Astrocyte (in vitro differentiated cells and primary cell): ENCODE measurements at regions not wholly inside any gene's neighbourhood (a gene's known extent, or its start where the extent isn't known, plus 50 kb on each side); places are given as distances from the start of the nearest gene placed in this dataset.

ENCODE experiments used
- DNase-seq: peaks from one replicate; pipeline ENCODE4 v3.0.0-alpha.2; 2010; ENCODE audit warnings: low read depth
- FAIRE-seq: peaks from 2 replicates; lab custom pipeline; 2011; peaks lifted over from hg19 to GRCh38; lab: Jason Lieb, UNC
- H2AFZ ChIP-seq: 2 replicates; pipeline ENCODE4 v1.6.0; 2012; ENCODE audit warnings: low read depth, low read length, inconsistent platforms
- H3K27ac ChIP-seq: 2 replicates; pipeline ENCODE4 v1.5.1; 2011; ENCODE audit warnings: low read depth, low read length, inconsistent platforms
- H3K27me3 ChIP-seq: 2 replicates; pipeline ENCODE4 v1.6.0; 2011; ENCODE audit warnings: low read length, inconsistent platforms; ENCODE audit not compliant: insufficient read depth
- H3K36me3 ChIP-seq: 2 replicates; pipeline ENCODE4 v1.5.1; 2011; ENCODE audit warnings: low read length, inconsistent platforms; ENCODE audit not compliant: insufficient read depth
- H3K4me1 ChIP-seq: 2 replicates; pipeline ENCODE4 v1.5.1; 2011; ENCODE audit warnings: low read length, inconsistent platforms; ENCODE audit not compliant: insufficient read depth
- H3K4me2 ChIP-seq: 2 replicates; pipeline ENCODE4 v1.6.0; 2012; ENCODE audit warnings: low read length, inconsistent platforms
- H3K4me3 ChIP-seq: 2 replicates; pipeline ENCODE4 v1.5.1; 2011; ENCODE audit warnings: low read depth, mild to moderate bottlenecking, low read length, inconsistent platforms; ENCODE audit not compliant: insufficient read depth
- H3K79me2 ChIP-seq: 2 replicates; pipeline ENCODE4 v1.6.0; 2012; ENCODE audit warnings: mild to moderate bottlenecking, low read length, inconsistent platforms; ENCODE audit not compliant: insufficient read depth
- H3K9ac ChIP-seq: 2 replicates; pipeline ENCODE4 v1.6.0; 2012; ENCODE audit warnings: mild to moderate bottlenecking, low read length, inconsistent platforms
- H3K9me3 ChIP-seq: 2 replicates; pipeline ENCODE4 v1.5.1; 2012; ENCODE audit warnings: low read depth, mild to moderate bottlenecking, low read length, inconsistent platforms; ENCODE audit not compliant: insufficient read depth
- H4K20me1 ChIP-seq: 2 replicates; pipeline ENCODE4 v1.6.0; 2012; ENCODE audit warnings: low read length, inconsistent platforms; ENCODE audit not compliant: insufficient read depth
- H3K27ac Mint-ChIP-seq: one replicate; pipeline ENCODE4 v1.8.0; 2021; ENCODE audit warnings: mild to moderate bottlenecking, mixed read lengths; ENCODE audit not compliant: unreplicated experiment
- H3K27me3 Mint-ChIP-seq: one replicate; pipeline ENCODE4 v1.8.0; 2021; ENCODE audit warnings: low read depth, mixed read lengths; ENCODE audit not compliant: unreplicated experiment
- H3K36me3 Mint-ChIP-seq: one replicate; pipeline ENCODE4 v1.8.0; 2021; ENCODE audit warnings: low read depth, mixed read lengths; ENCODE audit not compliant: unreplicated experiment
- H3K4me1 Mint-ChIP-seq: one replicate; pipeline ENCODE4 v1.8.0; 2021; ENCODE audit warnings: low read depth, mixed read lengths; ENCODE audit not compliant: unreplicated experiment
- H3K4me3 Mint-ChIP-seq: one replicate; pipeline ENCODE4 v1.8.0; 2021; ENCODE audit warnings: mild to moderate bottlenecking, moderate library complexity, mixed read lengths; ENCODE audit not compliant: unreplicated experiment
- H3K9me3 Mint-ChIP-seq: one replicate; pipeline ENCODE4 v1.8.0; 2021; ENCODE audit warnings: mild to moderate bottlenecking, mixed read lengths; ENCODE audit not compliant: unreplicated experiment
- EZH2 ChIP-seq: IDR thresholded peaks from 2 replicates; pipeline ENCODE4 v1.6.1; 2012; ENCODE audit warnings: mild to moderate bottlenecking, low read length, inconsistent platforms; ENCODE audit not compliant: insufficient read depth
- TF ChIP-seq, protein P1 (sequence below): IDR thresholded peaks from 2 replicates; pipeline ENCODE4 v1.5.1; 2011; ENCODE audit warnings: low read depth, mild to moderate bottlenecking, inconsistent platforms, low read length, moderate library complexity; ENCODE audit not compliant: insufficient read depth

DNA sequence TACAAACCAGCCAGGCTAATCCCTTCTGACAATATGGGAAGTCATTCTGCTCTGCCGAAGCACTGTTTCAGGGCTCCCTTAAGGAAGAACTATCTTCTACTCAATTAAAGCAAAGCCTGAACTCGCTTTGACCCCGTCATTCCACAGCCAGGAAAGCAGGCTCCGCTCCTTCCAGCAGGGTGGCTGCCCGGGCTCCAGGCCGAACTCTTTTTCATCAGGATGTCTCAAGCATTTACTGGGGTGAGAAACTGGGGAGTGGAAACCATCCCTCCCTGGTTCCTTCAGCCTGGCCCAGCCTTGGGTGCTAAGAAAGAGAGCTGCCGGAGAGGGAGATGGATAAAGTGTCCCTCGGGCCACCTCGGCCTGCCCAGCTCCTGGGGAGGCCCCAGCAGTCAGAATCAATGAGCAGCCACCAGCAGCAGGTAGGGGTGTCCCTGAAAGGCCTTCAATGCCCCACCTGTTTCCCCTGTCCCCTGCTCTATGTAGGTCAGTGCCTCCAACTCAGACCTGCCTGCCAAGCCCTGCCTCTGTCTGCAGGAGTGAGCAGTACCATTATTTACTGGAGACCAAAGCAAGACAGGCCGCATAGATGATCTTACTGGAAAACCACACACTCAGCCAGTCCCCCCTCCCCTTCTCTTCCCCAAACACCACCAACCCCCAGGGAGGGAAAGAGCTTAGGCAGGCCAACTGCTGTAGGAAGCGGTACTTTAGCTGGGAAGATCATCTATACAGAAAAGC, 225.6 kb upstream of the TLE3 start:
- Histone ChIP-seq H3K9ac (no peak overlapping the region), H3K4me2 (no peak overlapping the region), H3K4me1 (peaks cover 25% of the 10 kb centered on the region), H3K27ac (no peak overlapping the region), H2AFZ (no peak overlapping the region), H3K9me3 (no peaks in the 10 kb centered on the region), H3K4me3 (no peak overlapping the region), H3K36me3 (no peaks in the 10 kb centered on the region), H4K20me1 (no peaks in the 10 kb centered on the region), H3K79me2 (no peaks in the 10 kb centered on the region), H3K27me3 (no peaks in the 10 kb centered on the region)
- Mint-ChIP-seq H3K4me3 (no peak overlapping the region), H3K4me1 (peaks cover 28% of the 10 kb centered on the region), H3K36me3 (peaks cover 4% of the 10 kb centered on the region), H3K9me3 (peaks cover 8% of the 10 kb centered on the region), H3K27me3 (peaks cover 32% of the 10 kb centered on the region), H3K27ac (no peak overlapping the region)
- DNase-seq (peak; percentile 63), FAIRE-seq (no peak)
- TF ChIP-seq, protein P1, sequence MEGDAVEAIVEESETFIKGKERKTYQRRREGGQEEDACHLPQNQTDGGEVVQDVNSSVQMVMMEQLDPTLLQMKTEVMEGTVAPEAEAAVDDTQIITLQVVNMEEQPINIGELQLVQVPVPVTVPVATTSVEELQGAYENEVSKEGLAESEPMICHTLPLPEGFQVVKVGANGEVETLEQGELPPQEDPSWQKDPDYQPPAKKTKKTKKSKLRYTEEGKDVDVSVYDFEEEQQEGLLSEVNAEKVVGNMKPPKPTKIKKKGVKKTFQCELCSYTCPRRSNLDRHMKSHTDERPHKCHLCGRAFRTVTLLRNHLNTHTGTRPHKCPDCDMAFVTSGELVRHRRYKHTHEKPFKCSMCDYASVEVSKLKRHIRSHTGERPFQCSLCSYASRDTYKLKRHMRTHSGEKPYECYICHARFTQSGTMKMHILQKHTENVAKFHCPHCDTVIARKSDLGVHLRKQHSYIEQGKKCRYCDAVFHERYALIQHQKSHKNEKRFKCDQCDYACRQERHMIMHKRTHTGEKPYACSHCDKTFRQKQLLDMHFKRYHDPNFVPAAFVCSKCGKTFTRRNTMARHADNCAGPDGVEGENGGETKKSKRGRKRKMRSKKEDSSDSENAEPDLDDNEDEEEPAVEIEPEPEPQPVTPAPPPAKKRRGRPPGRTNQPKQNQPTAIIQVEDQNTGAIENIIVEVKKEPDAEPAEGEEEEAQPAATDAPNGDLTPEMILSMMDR: no peak
- TF ChIP-seq EZH2: no peak

DNA sequence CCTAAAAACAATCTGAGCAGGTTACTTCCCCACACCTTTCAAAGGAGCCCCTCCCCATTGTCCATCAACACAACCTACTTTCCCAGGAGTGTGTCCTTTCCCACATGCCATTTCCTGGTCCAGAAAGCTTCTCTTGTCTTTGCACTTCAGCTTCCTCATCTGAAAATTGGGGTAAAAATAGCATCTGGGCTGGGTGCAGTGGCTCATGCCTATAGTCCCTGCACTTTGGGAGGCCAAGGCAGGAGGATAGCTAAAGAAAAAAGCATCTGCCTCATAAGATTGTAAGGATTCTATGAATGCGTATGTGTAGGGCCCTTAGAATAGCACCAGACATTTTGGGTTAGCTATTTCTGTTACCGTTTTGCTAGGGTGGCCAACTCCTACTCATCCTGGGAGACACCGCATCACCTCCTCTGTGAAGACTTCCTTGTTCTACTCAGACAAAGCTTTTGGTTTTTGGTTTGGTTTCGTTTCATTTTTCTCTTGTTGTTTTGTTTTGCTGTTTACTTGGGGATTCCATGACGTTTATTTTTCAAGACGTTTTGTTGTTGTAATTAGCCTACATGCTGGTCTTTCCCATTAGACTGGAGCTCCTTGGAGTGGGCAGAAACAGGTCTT, 224.4 kb upstream of the TLE3 start:
- no peak overlapping the region for H3K4me3 ChIP-seq
- H2AFZ ChIP-seq: no peak overlapping the region
- Mint-ChIP-seq H3K36me3 (peaks cover 4% of the 10 kb centered on the region), H3K27ac (no peak overlapping the region), H3K4me1 (peaks cover 19% of the 10 kb centered on the region), H3K4me3 (no peak overlapping the region), H3K27me3 (peaks cover 33% of the 10 kb centered on the region), H3K9me3 (peaks cover 8% of the 10 kb centered on the region)
- H3K4me2 ChIP-seq: no peak overlapping the region
- H3K79me2 ChIP-seq: no peaks in the 10 kb centered on the region
- FAIRE-seq: no peak
- H4K20me1 ChIP-seq: no peaks in the 10 kb centered on the region
- no peak for DNase-seq
- TF ChIP-seq, protein P1: no peak
- TF ChIP-seq EZH2: no peak
- no peak overlapping the region for H3K27ac ChIP-seq
- no peaks in the 10 kb centered on the region for H3K9me3 ChIP-seq
- no peaks in the 10 kb centered on the region for H3K36me3 ChIP-seq
- no peak overlapping the region for H3K9ac ChIP-seq
- H3K4me1 ChIP-seq: peaks cover 20% of the 10 kb centered on the region
- no peaks in the 10 kb centered on the region for H3K27me3 ChIP-seq
